HEK293 (cell line): ENCODE measurements at regions not wholly inside any gene's neighbourhood (a gene's known extent, or its start where the extent isn't known, plus 50 kb on each side); places are given as distances from the start of the nearest gene placed in this dataset.

Source experiments
- CTCF ChIA-PET: fragments of 350-600 bp; formaldehyde crosslinking; extraction: SDS; loops from one replicate; lab custom pipeline; 2021; ENCODE audit warnings: antibody characterized with exemption; lab: Yijun Ruan, JAX
- POLR2A ChIA-PET: fragments of 300-600 bp; formaldehyde crosslinking; extraction: SDS; loops from one replicate; lab custom pipeline; 2020; ENCODE audit warnings: antibody characterized with exemption, inconsistent platforms; lab: Yijun Ruan, JAX
- H3K27ac ChIP-seq: fragments of 200-500 bp; sonication (Bioruptor generic); 2 replicates; pipeline ENCODE4 v1.5.1; 2014; ENCODE audit warnings: low read depth, low read length, control low read depth, inconsistent platforms; ENCODE audit errors: extremely low read depth
- H3K36me3 ChIP-seq, 2 experiments: fragments of 200-500 bp in 1 of 2; sonication (Bioruptor generic) in 1 of 2; 1 replicate in 1 of 2; 2 replicates in 1 of 2; pipeline ENCODE4 v1.5.1; 2014 to 2017; ENCODE audit warnings: inconsistent platforms in 2 of 2, low read length in 2 of 2; ENCODE audit not compliant: control insufficient read depth in 2 of 2, insufficient read depth in 1 of 2
- H3K4me1 ChIP-seq: fragments of 200-500 bp; sonication (Bioruptor generic); 2 replicates; pipeline ENCODE4 v1.5.1; 2014; ENCODE audit warnings: mild to moderate bottlenecking, low read length, inconsistent platforms; ENCODE audit not compliant: control insufficient read depth, insufficient read depth
- H3K4me3 ChIP-seq: 2 replicates; pipeline ENCODE4 v1.5.1; 2011; ENCODE audit warnings: low read depth, mild to moderate bottlenecking, control low read depth, low read length, moderate library complexity
- H3K9me3 ChIP-seq: fragments of 200-500 bp; sonication (Bioruptor generic); 2 replicates; pipeline ENCODE4 v1.5.1; 2014; ENCODE audit warnings: low read depth, low read length, inconsistent platforms; ENCODE audit not compliant: control insufficient read depth, insufficient read depth
- BCL11A ChIP-seq: fragments of 450-650 bp; formaldehyde crosslinking; IDR thresholded peaks from 2 replicates; pipeline ENCODE4 v1.5.1; 2016; ENCODE audit warnings: low read depth, missing biosample characterization, missing genetic modification characterization
- GFI1B ChIP-seq: fragments of 450-650 bp; formaldehyde crosslinking; IDR thresholded peaks from 2 replicates; pipeline ENCODE4 v1.5.1; 2016; ENCODE audit warnings: missing biosample characterization, missing genetic modification characterization
- GLIS1 ChIP-seq: fragments of 450-650 bp; formaldehyde crosslinking; IDR thresholded peaks from 2 replicates; pipeline ENCODE4 v1.5.1; 2016; ENCODE audit warnings: missing biosample characterization, missing genetic modification characterization
- GLIS2 ChIP-seq: fragments of 450-650 bp; formaldehyde crosslinking; IDR thresholded peaks from 2 replicates; pipeline ENCODE4 v1.5.1; 2016; ENCODE audit warnings: missing biosample characterization, missing genetic modification characterization
- HOXD13 ChIP-seq: sonication (generic); formaldehyde crosslinking; IDR thresholded peaks from 2 replicates; pipeline ENCODE4 v1.8.0; 2022; ENCODE audit warnings: missing genetic modification reagents, borderline replicate concordance
- KLF8 ChIP-seq: fragments of 450-650 bp; formaldehyde crosslinking; IDR thresholded peaks from 2 replicates; pipeline ENCODE4 v1.5.1; 2016; ENCODE audit warnings: missing biosample characterization, missing genetic modification characterization
- MZF1 ChIP-seq: fragments of 450-650 bp; formaldehyde crosslinking; IDR thresholded peaks from 2 replicates; pipeline ENCODE4 v1.5.1; 2017; ENCODE audit warnings: missing biosample characterization, missing genetic modification characterization, borderline replicate concordance
- SCRT2 ChIP-seq: fragments of 450-650 bp; formaldehyde crosslinking; IDR thresholded peaks from 2 replicates; pipeline ENCODE4 v1.5.1; 2016; ENCODE audit warnings: missing biosample characterization, missing genetic modification characterization
- SP2 ChIP-seq: fragments of 450-650 bp; formaldehyde crosslinking; IDR thresholded peaks from 2 replicates; pipeline ENCODE4 v1.5.1; 2016; ENCODE audit warnings: missing biosample characterization, missing genetic modification characterization
- YY2 ChIP-seq: fragments of 450-650 bp; formaldehyde crosslinking; IDR thresholded peaks from 2 replicates; pipeline ENCODE4 v1.5.1; 2016; ENCODE audit warnings: missing biosample characterization, missing genetic modification characterization
- ZBTB26 ChIP-seq: fragments of 450-650 bp; formaldehyde crosslinking; optimal IDR thresholded peaks from 2 replicates; pipeline ENCODE3; 2016; ENCODE audit warnings: missing biosample characterization, mild to moderate bottlenecking, missing genetic modification characterization
- ZBTB48 ChIP-seq: fragments of 450-650 bp; formaldehyde crosslinking; IDR thresholded peaks from 2 replicates; pipeline ENCODE4 v1.5.1; 2016; ENCODE audit warnings: missing biosample characterization, missing genetic modification characterization
- ZBTB8A ChIP-seq: fragments of 450-650 bp; formaldehyde crosslinking; IDR thresholded peaks from 2 replicates; pipeline ENCODE4 v1.5.1; 2016; ENCODE audit warnings: missing biosample characterization, missing genetic modification characterization
- ZFP41 ChIP-seq: fragments of 450-650 bp; formaldehyde crosslinking; IDR thresholded peaks from 2 replicates; pipeline ENCODE4 v1.5.1; 2016; ENCODE audit warnings: missing biosample characterization, missing genetic modification characterization, borderline replicate concordance
- ZNF132 ChIP-seq: fragments of 450-650 bp; formaldehyde crosslinking; IDR thresholded peaks from 2 replicates; pipeline ENCODE4 v1.5.1; 2017; ENCODE audit warnings: missing biosample characterization, missing genetic modification characterization, borderline replicate concordance
- ZNF23 ChIP-seq: fragments of 450-650 bp; formaldehyde crosslinking; IDR thresholded peaks from 2 replicates; pipeline ENCODE4 v1.5.1; 2016; ENCODE audit warnings: missing biosample characterization, missing genetic modification characterization, borderline replicate concordance
- ZNF239 ChIP-seq: fragments of 450-650 bp; formaldehyde crosslinking; IDR thresholded peaks from 2 replicates; pipeline ENCODE4 v1.5.1; 2016; ENCODE audit warnings: missing biosample characterization, missing genetic modification characterization
- ZNF324 ChIP-seq: fragments of 450-650 bp; formaldehyde crosslinking; IDR thresholded peaks from 2 replicates; pipeline ENCODE4 v1.5.1; 2016; ENCODE audit warnings: missing biosample characterization, missing genetic modification characterization
- ZNF473 ChIP-seq: fragments of 450-650 bp; formaldehyde crosslinking; IDR thresholded peaks from 2 replicates; pipeline ENCODE4 v1.5.1; 2017; ENCODE audit warnings: missing biosample characterization, missing genetic modification characterization
- ZNF48 ChIP-seq: fragments of 450-650 bp; formaldehyde crosslinking; IDR thresholded peaks from 2 replicates; pipeline ENCODE4 v1.5.1; 2016; ENCODE audit warnings: missing biosample characterization, missing genetic modification characterization
- ZNF548 ChIP-seq: fragments of 450-650 bp; formaldehyde crosslinking; IDR thresholded peaks from 2 replicates; pipeline ENCODE4 v1.5.1; 2016; ENCODE audit warnings: missing biosample characterization, missing genetic modification characterization
- ZNF549 ChIP-seq: fragments of 450-650 bp; IDR thresholded peaks from 2 replicates; pipeline ENCODE4 v1.5.1; 2018; ENCODE audit warnings: missing biosample characterization, missing genetic modification characterization, mild to moderate bottlenecking, inconsistent platforms, moderate library complexity
- ZNF596 ChIP-seq: fragments of 450-650 bp; IDR thresholded peaks from 2 replicates; pipeline ENCODE4 v1.5.0; 2018; ENCODE audit warnings: missing biosample characterization, mild to moderate bottlenecking, missing genetic modification characterization, moderate library complexity
- ZNF629 ChIP-seq: fragments of 450-650 bp; formaldehyde crosslinking; IDR thresholded peaks from 2 replicates; pipeline ENCODE4 v1.5.1; 2017; ENCODE audit warnings: missing biosample characterization, missing genetic modification characterization
- ZNF645 ChIP-seq: fragments of 450-650 bp; formaldehyde crosslinking; IDR thresholded peaks from 2 replicates; pipeline ENCODE4; 2016; ENCODE audit warnings: missing biosample characterization, missing genetic modification characterization
- ZNF654 ChIP-seq: fragments of 450-650 bp; formaldehyde crosslinking; IDR thresholded peaks from 2 replicates; pipeline ENCODE4 v1.5.1; 2016; ENCODE audit warnings: low read depth, missing biosample characterization, missing genetic modification characterization
- ZNF664 ChIP-seq: fragments of 450-650 bp; formaldehyde crosslinking; IDR thresholded peaks from 2 replicates; pipeline ENCODE4 v1.5.1; 2016; ENCODE audit warnings: missing biosample characterization, missing genetic modification characterization
- ZNF837 ChIP-seq: fragments of 450-650 bp; formaldehyde crosslinking; IDR thresholded peaks from 2 replicates; pipeline ENCODE4 v1.5.1; 2016; ENCODE audit warnings: missing biosample characterization, missing genetic modification characterization

GRCh38 chr22:22125579-22126468 is 118.8 kb upstream of the VPREB1 start (continued):
- TF ChIP-seq ZNF239 (no peak), SP2 (tag by site-specific recombination) (no peak), ZNF324 (no peak), GLIS2 (no peak), ZNF645 (tag by site-specific recombination) (no peak), KLF8 (tag by site-specific recombination) (no peak)

- POLR2A ChIA-PET, result no interaction called here
- no peaks in the 10 kb centered on the region for H3K9me3 ChIP-seq
- CTCF ChIA-PET, result interaction anchor here (0.6 to 1.1 kb wide), 2 partner anchors 10 to 23 kb away, joined by 3 to 4 read pairs; no protein-coding TSS in a partner anchor
Observed at GRCh38 chr22:22125028-22125578, 119.5 kb upstream of the VPREB1 start.

GRCh38 chr22:22124374-22124773 is 120.2 kb upstream of the VPREB1 start:
- H3K9me3 ChIP-seq, result no peaks in the 10 kb centered on the region
- ChIA-PET POLR2A (interaction anchor here (0.9 kb wide), 1 partner anchor 13 kb away, joined by 3 read pairs; no protein-coding TSS in a partner anchor), CTCF (interaction anchor here (0.6 to 1.1 kb wide), 2 partner anchors 11 to 23 kb away, joined by 3 to 4 read pairs; no protein-coding TSS in a partner anchor)
- no peak overlapping the region for H3K27ac ChIP-seq
- no peak overlapping the region for H3K4me3 ChIP-seq
- H3K36me3 ChIP-seq, result no peaks in the 10 kb centered on the region
- TF ChIP-seq ZNF132 (tag by site-specific recombination), result no peak
- TF ChIP-seq BCL11A (tag by site-specific recombination), result no peak
- TF ChIP-seq ZNF596 (tag by site-specific recombination), result no peak
- no peak for TF ChIP-seq ZNF549 (tag by site-specific recombination)
- no peak for TF ChIP-seq GLIS1 (tag by site-specific recombination)
- TF ChIP-seq ZBTB48 (tag by site-specific recombination), result no peak
- no peak for TF ChIP-seq ZNF548 (tag by site-specific recombination)
- no peak for TF ChIP-seq ZNF473
- no peak for TF ChIP-seq ZNF654 (tag by site-specific recombination)
- no peak for TF ChIP-seq ZFP41 (tag by site-specific recombination)
- TF ChIP-seq ZNF48, result no peak
- TF ChIP-seq ZNF23 (tag by site-specific recombination), result no peak
- no peak for TF ChIP-seq GFI1B (tag by site-specific recombination)
- TF ChIP-seq YY2, result no peak
- no peak for TF ChIP-seq ZBTB26
- TF ChIP-seq ZNF837 (tag by site-specific recombination), result no peak
- TF ChIP-seq MZF1 (tag by site-specific recombination), result no peak
- no peak for TF ChIP-seq HOXD13
- TF ChIP-seq SCRT2, result no peak
- no peak for TF ChIP-seq ZBTB8A (tag by site-specific recombination)
- H3K4me1 ChIP-seq, result no peaks in the 10 kb centered on the region

More at GRCh38 chr22:22125028-22125578, 119.5 kb upstream of the VPREB1 start:
- H3K36me3 ChIP-seq, result no peaks in the 10 kb centered on the region
- H3K4me3 ChIP-seq, result no peak overlapping the region
- no peaks in the 10 kb centered on the region for H3K4me1 ChIP-seq
- TF ChIP-seq ZNF664 (no peak), ZNF629 (no peak)
- H3K27ac ChIP-seq, result no peak overlapping the region
